ENCODE measurements at regions not wholly inside any gene's neighbourhood (a gene's known extent, or its start where the extent isn't known, plus 50 kb on each side); places are given as distances from the start of the nearest gene placed in this dataset.

GRCh38 chr2:234632527-234633391, 135.9 kb upstream of the ARL4C start (continued):
- TF ChIP-seq ERG (CRISPR knock-in tag; IDR thresholded peaks at IDR 0.05) (no peak), ATF6 (CRISPR knock-in tag; IDR thresholded peaks at IDR 0.05) (no peak), CDX4 (CRISPR knock-in tag; IDR thresholded peaks at IDR 0.05; ENCODE audit: borderline replicate concordance) (no peak)

GRCh38 chr2:234631646-234632514, 135.0 kb upstream of the ARL4C start:
- CTCF ChIA-PET, result interaction anchor here (1.2 kb wide), 1 partner anchor 87 kb away, joined by 3 read pairs; no protein-coding TSS in a partner anchor
- POLR2A ChIA-PET, result no interaction called here
- Mint-ChIP-seq H3K9me3 (peaks cover 17% of the 10 kb centered on the region), H3K4me1 (peaks cover 67% of the 10 kb centered on the region), H3K27me3 (ENCODE audit: low read depth) (no peaks in the 10 kb centered on the region; the same call in 1 of the 2 replicates), H3K27ac (peak overlapping the region; percentile 96), H3K4me3 (no peak overlapping the region), H3K36me3 (peaks cover 13% of the 10 kb centered on the region)
- ATAC-seq (peak; percentile 74), DNase-seq (ENCODE audit: low spot score) (peak; percentile 42)
- TF ChIP-seq ZNF281 (CRISPR knock-in tag; IDR thresholded peaks at IDR 0.05) (no peak), ZNF423 (CRISPR knock-in tag; IDR thresholded peaks at IDR 0.05) (peak; percentile 58; the same call in 1 of the 2 replicates), PREB (CRISPR knock-in tag; IDR thresholded peaks at IDR 0.05; ENCODE audit: borderline replicate concordance) (no peak), CTCF (IDR thresholded peaks at IDR 0.05) (no peak), MXD4 (CRISPR knock-in tag; IDR thresholded peaks at IDR 0.05; ENCODE audit: borderline replicate concordance) (no peak), ZNF416 (CRISPR knock-in tag; IDR thresholded peaks at IDR 0.05) (no peak), ZNF138 (CRISPR knock-in tag; conservative IDR thresholded peaks at IDR 0.05) (no peak), JUN (CRISPR knock-in tag; IDR thresholded peaks at IDR 0.05) (no peak), AR (CRISPR knock-in tag; IDR thresholded peaks at IDR 0.05) (no peak), ATF6 (CRISPR knock-in tag; IDR thresholded peaks at IDR 0.05) (no peak), TEAD1 (CRISPR knock-in tag; IDR thresholded peaks at IDR 0.05) (peak; percentile 36; the same call in 1 of the 2 replicates), FOXK1 (CRISPR knock-in tag; IDR thresholded peaks at IDR 0.05) (peak; percentile 41; the same call in 1 of the 2 replicates), SOX15 (CRISPR knock-in tag; IDR thresholded peaks at IDR 0.05) (no peak)

All from WTC11 (cell line).